Upper lobe of left lung (tissue), 6 donors: ENCODE measurements at regions not wholly inside any gene's neighbourhood (a gene's known extent, or its start where the extent isn't known, plus 50 kb on each side); places are given as distances from the start of the nearest gene placed in this dataset.

Experiments used
- ATAC-seq, 2 donors: fragments of 200-7000 bp; cut with Tn5 transposase; one replicate each; pipeline ENCODE4 v1.9.1; 2022; ENCODE audit warnings: mild to moderate bottlenecking in 2 of 2, moderate library complexity in 2 of 2; ENCODE audit not compliant: low FRiP score in 2 of 2
- DNase-seq, 2 donors: peaks; one replicate each; pipeline ENCODE4 v3.0.0-alpha.2; 2019 to 2020
- H3K27ac ChIP-seq, 4 donors: fragments of 200-600 bp; sonication (generic); one replicate each; pipeline ENCODE4 v1.5.1; 2016 to 2019
- H3K27me3 ChIP-seq, 4 donors: fragments of 200-600 bp; sonication (generic); one replicate each; pipeline ENCODE4 v1.5.1; 2017 to 2019
- H3K36me3 ChIP-seq, 4 donors: fragments of 200-600 bp; sonication (generic); one replicate each; pipeline ENCODE4 v1.5.1; 2016 to 2019
- H3K4me1 ChIP-seq, 4 donors: fragments of 200-600 bp; sonication (generic); one replicate each; pipeline ENCODE4 v1.5.1; 2018 to 2019
- H3K4me3 ChIP-seq, 4 donors: fragments of 200-600 bp; sonication (generic); one replicate each; pipeline ENCODE4 v1.5.1; 2017 to 2019; ENCODE audit warnings: mild to moderate bottlenecking in 2 of 4, moderate library complexity in 1 of 4
- H3K9me3 ChIP-seq, 4 donors: fragments of 200-600 bp; sonication (generic); one replicate each; pipeline ENCODE4 v1.5.1; 2018 to 2019
- EP300 ChIP-seq, 4 donors: sonication (generic); formaldehyde crosslinking; IDR thresholded peaks; one replicate each; pipeline ENCODE4 v1.5.1; 2017; ENCODE audit warnings: antibody characterized with exemption in 4 of 4, control low read depth in 2 of 4
- POLR2A ChIP-seq, 4 donors: fragments of 450-650 bp; IDR thresholded peaks; one replicate each; pipeline ENCODE4 v1.5.1; 2016 to 2017; ENCODE audit warnings: antibody characterized with exemption in 4 of 4, mild to moderate bottlenecking in 2 of 4
- POLR2AphosphoS5 ChIP-seq, 2 donors: sonication (generic); formaldehyde crosslinking; IDR thresholded peaks; one replicate each; pipeline ENCODE4 v1.5.1; 2017; ENCODE audit warnings: antibody characterized with exemption in 2 of 2
- WGBS, 2 donors: methylation state at CpG; one replicate each; pipeline ENCODE4 v1.1.5; 2017 to 2018; 5-methylcytosine and 5-hydroxymethylcytosine counted together
- TF ChIP-seq, protein P1 (sequence below), 6 experiments: fragments of 450-650 bp in 4 of 6; fragments of 200-600 bp in 2 of 6; sonication (generic) in 2 of 6; IDR thresholded peaks; one replicate each; pipeline ENCODE4 v1.5.1; 2016 to 2019; ENCODE audit warnings: antibody characterized with exemption in 6 of 6
- donor health status: DM: no; HTN: no; CAD: no; lungs with moderate emphysema.
- donor health status: DM: no; HTN: yes; CAD: no; lungs with severe emphysema.

DNA sequence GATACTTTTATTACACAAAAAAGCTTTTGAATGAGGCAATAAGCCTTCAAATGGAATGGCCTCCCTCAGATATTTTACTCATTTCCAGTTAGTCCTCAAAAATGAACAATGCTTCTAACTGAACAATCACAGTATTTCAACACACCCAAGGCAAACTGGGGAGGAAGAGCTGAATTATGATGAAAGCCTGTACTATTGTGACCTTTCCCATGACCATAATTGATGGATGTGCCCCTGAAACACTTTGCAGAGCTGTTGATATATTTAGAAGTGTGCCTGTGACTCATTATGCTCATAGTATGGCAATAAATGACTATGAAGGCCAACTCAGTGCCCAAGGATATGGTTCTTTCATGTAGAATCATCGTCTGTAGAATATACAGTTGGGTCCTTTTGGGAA, 248.1 kb downstream of the AHR start:
- ATAC-seq, result peak in 1 of 2 donors; percentile 65
- Histone ChIP-seq H3K27me3 (no peaks in the 10 kb centered on the region), H3K4me1 (peaks cover 0 to 16% (median 2%) of the 10 kb centered on the region in 4 donors), H3K4me3 (no peak overlapping the region), H3K27ac (peak overlapping the region in 3 of 4 donors; percentile 31 to 54 (median 52)), H3K36me3 (no peaks in the 10 kb centered on the region), H3K9me3 (no peaks in the 10 kb centered on the region)
- no peak for TF ChIP-seq POLR2A (IDR thresholded peaks at IDR 0.05)
- TF ChIP-seq, protein P1, sequence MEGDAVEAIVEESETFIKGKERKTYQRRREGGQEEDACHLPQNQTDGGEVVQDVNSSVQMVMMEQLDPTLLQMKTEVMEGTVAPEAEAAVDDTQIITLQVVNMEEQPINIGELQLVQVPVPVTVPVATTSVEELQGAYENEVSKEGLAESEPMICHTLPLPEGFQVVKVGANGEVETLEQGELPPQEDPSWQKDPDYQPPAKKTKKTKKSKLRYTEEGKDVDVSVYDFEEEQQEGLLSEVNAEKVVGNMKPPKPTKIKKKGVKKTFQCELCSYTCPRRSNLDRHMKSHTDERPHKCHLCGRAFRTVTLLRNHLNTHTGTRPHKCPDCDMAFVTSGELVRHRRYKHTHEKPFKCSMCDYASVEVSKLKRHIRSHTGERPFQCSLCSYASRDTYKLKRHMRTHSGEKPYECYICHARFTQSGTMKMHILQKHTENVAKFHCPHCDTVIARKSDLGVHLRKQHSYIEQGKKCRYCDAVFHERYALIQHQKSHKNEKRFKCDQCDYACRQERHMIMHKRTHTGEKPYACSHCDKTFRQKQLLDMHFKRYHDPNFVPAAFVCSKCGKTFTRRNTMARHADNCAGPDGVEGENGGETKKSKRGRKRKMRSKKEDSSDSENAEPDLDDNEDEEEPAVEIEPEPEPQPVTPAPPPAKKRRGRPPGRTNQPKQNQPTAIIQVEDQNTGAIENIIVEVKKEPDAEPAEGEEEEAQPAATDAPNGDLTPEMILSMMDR (IDR thresholded peaks at IDR 0.05), result no peak
- TF ChIP-seq POLR2AphosphoS5 (IDR thresholded peaks at IDR 0.05), result peak in 1 of 2 donors; percentile 73
- TF ChIP-seq EP300 (IDR thresholded peaks at IDR 0.05), result peak in 1 of 4 donors; percentile 83
- DNase-seq, result no peak
- 78 to 80% methylated on average over 1 of the region's 1 CpG for WGBS, 2 donors

DNA sequence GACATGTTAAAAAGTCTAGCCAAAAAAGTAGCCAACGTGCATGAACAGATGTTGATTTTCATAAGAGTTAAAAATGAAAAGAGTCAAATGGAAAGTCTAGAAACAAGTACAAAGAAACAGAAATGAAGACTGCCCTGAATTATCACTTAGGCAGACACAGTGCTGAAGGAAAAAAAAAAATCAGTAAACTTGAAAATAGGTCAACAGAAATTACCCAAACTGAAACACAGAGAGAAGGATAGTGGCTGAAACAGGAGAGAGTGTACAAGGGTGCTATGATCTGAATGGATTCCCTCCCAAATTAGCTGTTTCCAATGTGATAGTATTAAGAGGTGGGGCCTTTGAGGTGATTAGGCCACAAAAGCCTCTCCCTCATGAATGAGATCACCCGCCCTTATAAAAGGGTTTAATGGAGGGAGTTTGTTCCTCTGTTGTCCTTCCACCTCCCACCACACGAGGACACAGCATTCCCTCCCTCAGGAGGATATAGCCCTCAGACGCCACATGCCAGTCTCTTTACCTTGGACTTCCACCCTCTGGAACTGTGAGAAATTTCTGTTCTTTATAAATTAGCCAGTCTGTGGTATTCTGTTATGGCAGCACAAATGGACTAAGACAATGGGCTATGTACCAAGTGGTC, 249.7 kb downstream of the AHR start:
- Histone ChIP-seq H3K36me3 (no peaks in the 10 kb centered on the region), H3K27ac (no peak overlapping the region), H3K9me3 (no peaks in the 10 kb centered on the region), H3K27me3 (no peaks in the 10 kb centered on the region), H3K4me1 (peaks cover 0 to 16% (median 2%) of the 10 kb centered on the region in 4 donors), H3K4me3 (no peak overlapping the region)
- no peak for DNase-seq
- TF ChIP-seq, protein P1 (IDR thresholded peaks at IDR 0.05), result no peak
- TF ChIP-seq EP300 (IDR thresholded peaks at IDR 0.05) (no peak), POLR2A (IDR thresholded peaks at IDR 0.05) (no peak), POLR2AphosphoS5 (IDR thresholded peaks at IDR 0.05) (no peak)
- WGBS, 2 donors, result 83 to 85% methylated on average over 4 of the region's 4 CpGs
- no peak for ATAC-seq

DNA sequence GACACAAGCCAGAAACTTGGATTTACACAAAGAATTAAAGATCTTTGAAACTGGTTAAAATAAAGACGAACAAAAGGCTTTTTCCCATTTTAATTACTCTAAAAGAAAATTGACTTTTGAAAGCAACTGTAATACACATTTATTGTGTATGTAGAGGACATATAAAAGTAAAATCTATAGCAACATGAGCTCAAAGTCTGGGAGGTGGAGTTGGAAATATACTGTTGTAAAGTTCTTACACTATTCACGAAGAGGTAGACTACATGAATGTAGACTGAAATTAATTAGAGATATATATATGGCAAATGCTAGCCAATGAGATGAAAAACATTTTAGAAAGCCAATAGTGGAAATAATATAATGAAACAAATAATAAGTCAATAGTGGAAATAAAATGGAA, 251.0 kb downstream of the AHR start:
- Histone ChIP-seq H3K4me3 (no peak overlapping the region), H3K4me1 (peaks cover 0 to 16% (median 2%) of the 10 kb centered on the region in 4 donors), H3K27me3 (no peaks in the 10 kb centered on the region), H3K27ac (no peak overlapping the region), H3K9me3 (no peaks in the 10 kb centered on the region), H3K36me3 (no peaks in the 10 kb centered on the region)
- TF ChIP-seq POLR2AphosphoS5 (IDR thresholded peaks at IDR 0.05) (no peak), POLR2A (IDR thresholded peaks at IDR 0.05) (no peak), EP300 (IDR thresholded peaks at IDR 0.05) (no peak)
- TF ChIP-seq, protein P1 (IDR thresholded peaks at IDR 0.05), result no peak
- DNase-seq (no peak), ATAC-seq (no peak)
- 65 to 94% methylated on average over 2 of the region's 2 CpGs for WGBS, 2 donors

DNA sequence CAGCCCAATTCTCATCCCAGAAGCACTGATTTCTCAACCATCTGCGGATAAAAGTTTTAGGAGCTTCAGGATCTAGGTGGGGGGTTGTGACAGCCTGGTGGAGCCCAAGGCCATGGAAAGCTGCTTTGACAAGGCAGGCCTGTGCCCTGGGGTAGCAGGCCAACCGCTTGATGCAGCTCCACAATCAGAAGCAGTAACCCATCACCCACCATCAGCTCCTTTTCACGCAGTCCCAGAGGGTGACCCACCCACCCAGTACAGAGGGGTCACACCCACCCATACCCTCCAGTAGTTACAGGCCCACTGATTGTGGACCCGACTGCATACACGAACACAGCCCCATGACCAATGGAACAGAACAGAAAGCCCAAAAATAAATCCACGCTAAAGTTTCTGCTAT, 253.9 kb downstream of the AHR start:
- no peak for ATAC-seq
- H3K4me1 ChIP-seq, result peaks cover 10 to 15% (median 13%) of the 10 kb centered on the region in 4 donors
- 95 to 97% methylated on average over 6 of the region's 6 CpGs for WGBS, 2 donors
- H3K36me3 ChIP-seq, result no peaks in the 10 kb centered on the region
- no peak overlapping the region for H3K4me3 ChIP-seq
- TF ChIP-seq, protein P1 (IDR thresholded peaks at IDR 0.05), result no peak
- TF ChIP-seq EP300 (IDR thresholded peaks at IDR 0.05), result no peak
- TF ChIP-seq POLR2AphosphoS5 (IDR thresholded peaks at IDR 0.05), result no peak
- no peak for DNase-seq
- H3K27me3 ChIP-seq, result no peaks in the 10 kb centered on the region
- no peak overlapping the region for H3K27ac ChIP-seq
- no peaks in the 10 kb centered on the region for H3K9me3 ChIP-seq

DNA sequence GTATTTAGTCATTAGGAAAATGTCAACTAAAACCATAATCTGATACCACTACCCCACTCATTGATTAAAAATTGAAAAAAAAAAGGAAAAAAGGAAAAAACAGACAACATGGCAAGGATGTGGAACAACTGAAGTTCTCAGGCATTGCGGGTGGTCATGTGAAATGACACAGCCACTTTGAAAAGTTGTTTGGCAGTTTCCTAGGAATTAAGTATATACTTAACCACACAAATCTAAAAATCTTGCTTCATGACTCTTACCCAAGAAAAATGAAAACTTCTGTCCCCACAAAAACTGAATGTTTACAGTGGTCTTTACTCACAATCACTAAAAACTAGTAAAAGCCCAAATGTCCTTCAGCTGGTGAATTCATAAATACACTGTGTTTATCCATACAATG, 254.5 kb downstream of the AHR start:
- Histone ChIP-seq H3K4me3 (no peak overlapping the region), H3K9me3 (no peaks in the 10 kb centered on the region), H3K36me3 (no peaks in the 10 kb centered on the region), H3K27ac (no peak overlapping the region), H3K27me3 (no peaks in the 10 kb centered on the region), H3K4me1 (peaks cover 12 to 16% (median 14%) of the 10 kb centered on the region in 4 donors)
- TF ChIP-seq POLR2A (IDR thresholded peaks at IDR 0.05) (no peak), EP300 (IDR thresholded peaks at IDR 0.05) (no peak), POLR2AphosphoS5 (IDR thresholded peaks at IDR 0.05) (no peak)
- TF ChIP-seq, protein P1 (IDR thresholded peaks at IDR 0.05), result no peak
- DNase-seq (no peak), ATAC-seq (no peak)
- 63 to 76% methylated on average over 1 of the region's 1 CpG for WGBS, 2 donors
